ENCODE measurements at regions not wholly inside any gene's neighbourhood (a gene's known extent, or its start where the extent isn't known, plus 50 kb on each side); places are given as distances from the start of the nearest gene placed in this dataset.

DNA sequence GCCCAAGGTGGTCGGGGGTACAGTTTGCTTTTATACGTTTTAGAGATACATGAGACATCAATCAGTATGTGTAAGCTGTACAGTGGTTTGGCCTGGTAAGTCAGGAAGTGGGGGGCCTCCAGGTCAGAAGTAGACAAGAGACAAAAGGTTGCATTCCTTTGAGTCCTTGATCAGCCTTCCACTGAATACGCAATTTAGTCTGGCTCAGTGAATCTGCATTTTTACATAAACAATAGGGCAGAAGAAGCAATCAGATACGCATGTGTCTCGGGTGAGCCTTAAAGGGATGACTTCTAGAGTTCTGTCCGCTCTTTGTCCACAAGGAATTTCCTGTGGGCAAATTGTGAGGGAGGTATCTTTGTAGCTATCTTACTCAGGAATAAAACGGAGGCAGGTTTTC lies 87.2 kb downstream of the SOWAHC start:
- Histone ChIP-seq H3K27me3 (no peaks in the 10 kb centered on the region), H3K27ac (no peak overlapping the region), H3K4me3 (no peak overlapping the region), H3K4me2 (no peak overlapping the region), H3K4me1 (no peaks in the 10 kb centered on the region), H4K20me1 (no peaks in the 10 kb centered on the region), H3K9me3 (replicated peaks in 1 of 11) (no peaks in the 10 kb centered on the region), H3K9ac (no peak overlapping the region), H3K36me3 (no peaks in the 10 kb centered on the region)
- TF ChIP-seq Cebpa-rat (IDR thresholded peaks at IDR 0.05) = no peak

DNA sequence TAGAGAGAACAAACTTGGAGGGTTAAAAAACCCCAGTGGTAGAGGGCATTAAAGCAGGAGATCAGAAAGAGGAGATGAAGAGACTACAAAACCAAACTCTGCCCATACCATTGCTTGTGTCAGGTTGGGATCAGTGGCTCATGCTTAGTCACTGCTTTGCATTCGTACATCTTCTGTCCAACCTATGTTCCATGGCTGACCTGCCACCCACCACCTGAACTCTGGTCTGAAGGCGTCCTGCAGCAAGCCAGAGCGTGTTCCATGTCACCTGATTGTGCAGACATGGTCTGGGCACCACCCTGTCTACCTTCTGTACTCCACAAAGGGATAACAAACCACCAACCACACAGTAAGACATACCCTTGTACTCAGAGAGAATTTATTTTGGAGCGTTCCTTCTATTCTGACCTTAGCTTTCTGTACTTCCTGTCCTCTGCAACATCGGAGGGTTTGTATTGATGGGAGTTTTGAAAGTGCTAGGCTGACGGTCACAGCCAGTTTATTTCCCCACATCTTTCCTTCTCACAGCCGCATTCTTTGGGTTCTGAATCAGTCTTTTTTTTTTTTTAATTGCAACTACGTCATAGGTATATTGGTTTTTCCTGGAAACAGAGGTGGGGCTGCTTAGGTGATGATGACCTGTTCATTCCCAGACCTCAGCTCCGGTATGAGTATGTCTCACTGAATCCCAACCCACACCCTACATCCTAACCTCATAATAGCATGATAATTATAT lies 88.3 kb downstream of the SOWAHC start:
- Histone ChIP-seq H3K4me3 (no peak overlapping the region), H3K4me1 (no peaks in the 10 kb centered on the region), H3K4me2 (no peak overlapping the region), H3K36me3 (no peaks in the 10 kb centered on the region), H3K27me3 (no peaks in the 10 kb centered on the region), H4K20me1 (no peaks in the 10 kb centered on the region), H3K9ac (no peak overlapping the region), H3K9me3 (replicated peaks in 1 of 11) (no peaks in the 10 kb centered on the region), H3K27ac (no peak overlapping the region)
- TF ChIP-seq Cebpa-rat (IDR thresholded peaks at IDR 0.05) = no peak

DNA sequence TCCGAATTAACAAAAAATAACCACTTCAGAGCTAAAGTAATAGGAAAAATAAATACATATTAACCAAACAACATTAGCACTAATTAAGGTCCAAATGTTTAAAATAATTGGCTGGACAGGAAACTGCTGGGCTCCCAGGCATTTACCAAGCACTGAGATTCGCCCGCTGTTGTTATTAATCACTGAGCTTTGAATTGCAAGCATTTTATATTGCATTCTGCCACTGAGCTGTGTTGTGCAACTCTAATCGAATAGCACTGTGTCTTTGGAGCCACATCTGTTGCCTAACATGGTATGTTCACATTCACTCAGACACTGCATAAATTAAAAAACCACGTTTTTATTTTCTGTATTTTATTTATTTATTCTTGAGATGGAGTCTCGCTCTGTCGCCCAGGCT lies 88.9 kb downstream of the SOWAHC start:
- Histone ChIP-seq H3K27ac (no peak overlapping the region), H3K4me2 (no peak overlapping the region), H3K36me3 (no peaks in the 10 kb centered on the region), H3K4me1 (no peaks in the 10 kb centered on the region), H3K9ac (no peak overlapping the region), H3K27me3 (no peaks in the 10 kb centered on the region), H3K4me3 (no peak overlapping the region), H4K20me1 (no peaks in the 10 kb centered on the region), H3K9me3 (replicated peaks in 1 of 11) (no peaks in the 10 kb centered on the region)
- no peak for TF ChIP-seq Cebpa-rat (IDR thresholded peaks at IDR 0.05)

DNA sequence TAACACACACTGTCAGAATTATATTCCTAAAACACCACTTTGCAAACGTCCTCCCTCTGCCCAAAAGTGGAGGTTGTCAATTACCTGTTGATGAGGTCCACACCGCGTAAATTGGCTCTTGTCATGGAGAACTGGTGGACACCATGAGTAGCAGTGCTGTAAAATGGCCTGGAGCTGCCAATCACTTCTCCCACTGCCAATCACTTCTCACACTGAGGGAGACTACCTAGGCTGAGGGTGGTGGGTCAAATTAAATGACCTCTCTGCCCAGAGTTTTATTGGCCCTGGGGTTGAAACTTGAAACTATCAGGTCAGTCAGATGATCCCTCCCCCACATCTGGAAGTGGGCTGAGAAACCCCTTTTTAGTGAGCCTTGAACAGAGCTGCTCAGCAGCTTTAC lies 89.6 kb downstream of the SOWAHC start:
- Histone ChIP-seq H3K9me3 (replicated peaks in 1 of 11) (no peaks in the 10 kb centered on the region), H3K9ac (no peak overlapping the region), H3K36me3 (no peaks in the 10 kb centered on the region), H3K4me1 (no peaks in the 10 kb centered on the region), H4K20me1 (no peaks in the 10 kb centered on the region), H3K27me3 (no peaks in the 10 kb centered on the region), H3K4me3 (no peak overlapping the region), H3K4me2 (no peak overlapping the region), H3K27ac (no peak overlapping the region)
- TF ChIP-seq Cebpa-rat (IDR thresholded peaks at IDR 0.05) = no peak

DNA sequence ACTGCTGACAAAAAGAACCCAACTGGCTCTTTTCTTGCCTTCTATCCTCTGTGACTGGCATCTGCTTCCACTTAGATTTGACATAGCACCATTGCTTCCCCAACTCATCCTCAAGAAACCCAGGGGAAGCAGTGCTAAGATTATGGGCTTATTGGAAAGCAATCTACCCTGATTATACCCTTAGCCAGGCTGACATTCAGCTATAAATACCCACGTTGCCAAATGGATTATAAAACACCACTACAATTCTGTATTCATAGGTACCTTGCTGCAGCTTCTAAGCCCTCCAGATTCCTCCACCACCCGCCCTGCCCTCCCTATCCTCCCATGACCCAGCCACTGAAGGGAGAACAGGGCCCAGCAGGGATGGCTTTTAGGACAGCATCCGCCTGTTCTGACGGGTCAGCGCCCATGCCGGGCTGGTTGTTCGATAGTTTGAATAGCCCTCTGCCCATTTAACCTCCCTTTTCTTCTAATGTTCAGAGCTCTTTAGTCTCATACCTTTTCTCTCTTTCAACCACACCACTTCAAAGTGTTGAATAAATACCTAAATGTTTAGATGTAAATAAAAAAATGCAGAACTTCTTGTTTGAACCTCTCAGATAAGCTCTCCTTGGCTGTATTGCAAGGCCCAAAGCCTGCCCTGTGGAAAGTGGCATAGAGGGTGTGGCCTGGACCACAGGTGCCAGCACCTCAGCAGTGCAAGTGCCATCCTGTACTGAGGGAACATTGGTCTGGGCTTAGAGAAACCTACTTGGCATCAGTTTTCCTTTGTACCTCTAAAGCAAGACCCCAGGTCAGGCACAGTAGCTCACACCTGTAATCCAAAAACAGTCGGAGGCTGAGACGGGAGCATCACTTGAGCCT lies 86.6 kb upstream of the RGPD5 start:
- no peaks in the 10 kb centered on the region for H3K27me3 ChIP-seq
- H3K9ac ChIP-seq = no peak overlapping the region
- no peak for TF ChIP-seq Cebpa-rat (IDR thresholded peaks at IDR 0.05)
- no peaks in the 10 kb centered on the region for H4K20me1 ChIP-seq
- H3K4me2 ChIP-seq = no peak overlapping the region
- no peaks in the 10 kb centered on the region for H3K36me3 ChIP-seq
- H3K9me3 ChIP-seq (replicated peaks in 1 of 11) = no peaks in the 10 kb centered on the region
- no peak overlapping the region for H3K4me3 ChIP-seq
- H3K27ac ChIP-seq = no peak overlapping the region
- peaks cover 0 to 17% (median 13%) of the 10 kb centered on the region in 10 experiments; a peak in 12 of 20 replicates for H3K4me1 ChIP-seq

DNA sequence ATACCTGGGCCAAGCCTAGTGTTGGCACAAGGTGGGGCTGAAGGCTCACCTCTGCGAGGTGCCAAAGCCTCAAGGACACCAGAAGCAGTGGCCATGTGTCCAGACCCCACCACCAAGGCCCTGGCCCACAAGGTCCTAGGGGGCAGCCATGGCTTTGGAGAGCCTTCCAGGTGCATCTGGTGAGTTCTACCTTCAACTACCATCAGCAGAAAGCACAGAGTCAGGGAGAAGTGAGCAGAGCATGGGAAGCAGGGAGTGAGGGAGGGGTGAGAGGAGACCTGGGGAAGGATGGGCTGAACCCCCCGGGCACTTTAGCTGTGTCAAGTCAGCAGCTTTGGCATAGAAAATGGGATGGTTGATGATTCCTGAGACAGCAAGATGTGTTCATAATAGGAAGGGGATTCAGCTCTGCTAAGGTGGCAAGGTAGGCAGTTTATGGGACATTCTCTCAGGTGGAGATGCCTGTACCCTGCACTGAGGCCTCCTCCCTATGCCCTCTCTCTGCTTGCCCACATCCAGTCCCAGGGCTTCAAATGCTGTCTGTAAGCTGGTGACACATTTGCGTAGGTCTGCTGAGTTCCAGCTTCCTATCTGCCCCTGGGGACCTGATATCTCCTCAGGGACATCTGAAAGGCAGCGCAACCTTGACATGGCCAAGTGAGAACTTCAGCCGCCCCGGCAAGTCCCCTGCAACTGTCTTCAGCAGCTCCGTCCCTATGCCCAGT lies 83.4 kb upstream of the RGPD5 start:
- Histone ChIP-seq H3K4me2 (peak overlapping the region in 9 of 11 experiments; percentile 4 to 61 (median 52); a peak in 15 of 22 replicates), H3K36me3 (no peaks in the 10 kb centered on the region)

DNA sequence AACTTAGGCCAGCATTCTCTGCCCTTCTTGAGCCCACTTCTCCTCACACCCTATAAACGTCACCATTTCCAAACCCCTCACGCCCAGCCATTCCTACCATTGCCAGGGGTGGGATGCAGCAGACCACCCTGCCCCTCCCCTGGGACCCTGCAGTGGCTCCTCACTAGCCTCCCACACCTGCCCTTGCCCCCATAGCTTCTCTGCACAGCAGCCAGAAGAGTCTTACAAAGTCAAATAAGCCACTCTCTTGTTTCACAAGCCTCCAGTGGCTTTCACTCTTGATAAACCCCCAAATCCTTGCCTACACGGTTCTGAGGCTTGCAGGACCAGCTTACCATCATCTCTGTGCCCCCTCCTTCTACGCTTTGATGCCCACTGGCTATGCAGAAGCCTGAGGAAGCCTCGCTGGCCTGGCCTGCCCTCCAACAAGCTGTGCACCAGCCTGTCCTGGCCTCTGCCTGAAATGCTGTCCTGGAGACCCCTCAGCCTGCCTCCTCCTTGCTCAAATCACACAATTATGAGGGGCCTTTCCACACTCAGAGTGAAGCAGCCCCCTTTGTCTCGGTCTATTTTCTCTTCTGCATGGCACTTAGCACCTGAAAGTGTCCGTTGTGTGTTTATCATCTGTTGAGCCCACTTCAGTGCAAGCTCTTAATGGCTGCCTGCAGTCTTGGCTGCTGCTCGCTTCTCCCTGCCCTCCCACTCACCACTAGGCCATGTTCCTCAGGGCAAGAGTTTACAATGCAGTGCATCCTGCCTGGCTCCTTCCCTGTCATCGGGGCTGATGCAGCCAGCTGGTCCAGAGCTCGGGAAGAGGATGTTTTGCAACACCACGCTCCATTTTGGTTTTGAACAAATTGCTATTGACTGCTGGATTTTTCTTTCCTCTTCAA lies 82.6 kb upstream of the RGPD5 start:
- Histone ChIP-seq H3K4me1 (peaks cover 0 to 23% (median 13%) of the 10 kb centered on the region in 10 experiments; a peak in 12 of 20 replicates), H3K27me3 (no peaks in the 10 kb centered on the region), H4K20me1 (no peaks in the 10 kb centered on the region), H3K9me3 (replicated peaks in 1 of 11) (no peaks in the 10 kb centered on the region), H3K4me2 (peak overlapping the region in 9 of 11 experiments; percentile 4 to 61 (median 52); a peak in 15 of 22 replicates), H3K4me3 (no peak overlapping the region), H3K36me3 (no peaks in the 10 kb centered on the region), H3K9ac (no peak overlapping the region), H3K27ac (no peak overlapping the region)
- no peak for TF ChIP-seq Cebpa-rat (IDR thresholded peaks at IDR 0.05)

More for the DNA sequence above, 83.4 kb upstream of the RGPD5 start:
- Histone ChIP-seq H3K27me3 (no peaks in the 10 kb centered on the region), H3K4me3 (no peak overlapping the region), H3K9ac (no peak overlapping the region), H4K20me1 (no peaks in the 10 kb centered on the region), H3K9me3 (replicated peaks in 1 of 11) (no peaks in the 10 kb centered on the region), H3K27ac (no peak overlapping the region), H3K4me1 (peaks cover 0 to 23% (median 13%) of the 10 kb centered on the region in 10 experiments; a peak in 12 of 20 replicates)
- no peak for TF ChIP-seq Cebpa-rat (IDR thresholded peaks at IDR 0.05)

DNA sequence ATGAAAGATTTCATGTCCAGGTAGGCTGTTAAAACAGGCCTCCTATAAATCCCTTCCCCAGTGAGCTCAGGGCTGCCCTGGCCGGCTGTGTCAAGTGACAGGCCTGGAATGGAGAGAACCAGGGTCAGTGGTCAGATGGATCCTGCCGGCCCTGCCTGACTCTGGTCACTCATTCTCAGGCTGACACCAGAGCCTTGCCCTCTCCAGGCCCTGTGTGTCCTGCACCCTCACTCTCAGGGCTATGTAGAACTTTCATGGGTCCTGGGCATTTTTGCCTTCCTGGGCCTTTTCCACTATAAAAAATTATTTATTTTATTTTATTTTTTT lies 82.0 kb upstream of the RGPD5 start:
- Histone ChIP-seq H3K9ac (no peak overlapping the region), H3K36me3 (no peaks in the 10 kb centered on the region), H3K9me3 (replicated peaks in 1 of 11) (no peaks in the 10 kb centered on the region), H4K20me1 (no peaks in the 10 kb centered on the region), H3K27me3 (no peaks in the 10 kb centered on the region), H3K4me3 (no peak overlapping the region), H3K4me2 (no peak overlapping the region), H3K4me1 (peaks cover 0 to 23% (median 13%) of the 10 kb centered on the region in 10 experiments; a peak in 12 of 20 replicates), H3K27ac (no peak overlapping the region)
- TF ChIP-seq Cebpa-rat (IDR thresholded peaks at IDR 0.05) = no peak
